ENCODE measurements at regions not wholly inside any gene's neighbourhood (a gene's known extent, or its start where the extent isn't known, plus 50 kb on each side); places are given as distances from the start of the nearest gene placed in this dataset.
A peak's percentile ranks its signal among the peaks of the same experiment; 100 is the strongest.

- no peaks in the 10 kb centered on the region for H3K27me3 ChIP-seq (ENCODE audit: control insufficient read depth, insufficient read depth, low read length)
- no peak for DNase-seq (ENCODE audit: low read depth)
- TF ChIP-seq CTCF (IDR thresholded peaks at IDR 0.05; ENCODE audit: insufficient read depth, low read length, poor library complexity, severe bottlenecking) = no peak
- H3K36me3 ChIP-seq (ENCODE audit: control insufficient read depth, insufficient read depth, low read length) = no peaks in the 10 kb centered on the region
- no peak overlapping the region for H3K4me3 ChIP-seq (ENCODE audit: low read depth, low read length)
Observed at GRCh38 chr1:106897976-106898375, 158.5 kb upstream of the PRMT6 start.

- H3K36me3 ChIP-seq (ENCODE audit: control insufficient read depth, insufficient read depth, low read length) = no peaks in the 10 kb centered on the region
- TF ChIP-seq CTCF (IDR thresholded peaks at IDR 0.05; ENCODE audit: insufficient read depth, low read length, poor library complexity, severe bottlenecking) = no peak
- H3K27me3 ChIP-seq (ENCODE audit: control insufficient read depth, insufficient read depth, low read length) = no peaks in the 10 kb centered on the region
- no peak for DNase-seq (ENCODE audit: low read depth)
- H3K4me3 ChIP-seq (ENCODE audit: low read depth, low read length) = no peak overlapping the region
Observed at GRCh38 chr1:106899644-106900043, 156.8 kb upstream of the PRMT6 start.

GRCh38 chr1:106907795-106908194, 148.7 kb upstream of the PRMT6 start:
- Histone ChIP-seq H3K4me3 (ENCODE audit: low read depth, low read length) (no peak overlapping the region), H3K27me3 (ENCODE audit: control insufficient read depth, insufficient read depth, low read length) (no peaks in the 10 kb centered on the region), H3K36me3 (ENCODE audit: control insufficient read depth, insufficient read depth, low read length) (no peaks in the 10 kb centered on the region)
- DNase-seq (ENCODE audit: low read depth) = no peak
- TF ChIP-seq CTCF (IDR thresholded peaks at IDR 0.05; ENCODE audit: insufficient read depth, low read length, poor library complexity, severe bottlenecking) = no peak

GRCh38 chr1:106908689-106909088, 147.8 kb upstream of the PRMT6 start:
- no peak for TF ChIP-seq CTCF (IDR thresholded peaks at IDR 0.05; ENCODE audit: insufficient read depth, low read length, poor library complexity, severe bottlenecking)
- no peak for DNase-seq (ENCODE audit: low read depth)
- Histone ChIP-seq H3K36me3 (ENCODE audit: control insufficient read depth, insufficient read depth, low read length) (no peaks in the 10 kb centered on the region), H3K27me3 (ENCODE audit: control insufficient read depth, insufficient read depth, low read length) (no peaks in the 10 kb centered on the region), H3K4me3 (ENCODE audit: low read depth, low read length) (no peak overlapping the region)

GRCh38 chr1:106910798-106911197, 145.7 kb upstream of the PRMT6 start:
- TF ChIP-seq CTCF (IDR thresholded peaks at IDR 0.05; ENCODE audit: insufficient read depth, low read length, poor library complexity, severe bottlenecking) = no peak
- no peak for DNase-seq (ENCODE audit: low read depth)
- no peaks in the 10 kb centered on the region for H3K27me3 ChIP-seq (ENCODE audit: control insufficient read depth, insufficient read depth, low read length)
- no peak overlapping the region for H3K4me3 ChIP-seq (ENCODE audit: low read depth, low read length)
- no peaks in the 10 kb centered on the region for H3K36me3 ChIP-seq (ENCODE audit: control insufficient read depth, insufficient read depth, low read length)

GRCh38 chr1:106912131-106912530, 144.3 kb upstream of the PRMT6 start:
- TF ChIP-seq CTCF (IDR thresholded peaks at IDR 0.05; ENCODE audit: insufficient read depth, low read length, poor library complexity, severe bottlenecking) = no peak
- H3K27me3 ChIP-seq (ENCODE audit: control insufficient read depth, insufficient read depth, low read length) = no peaks in the 10 kb centered on the region
- H3K4me3 ChIP-seq (ENCODE audit: low read depth, low read length) = no peak overlapping the region
- peak; percentile 35 for DNase-seq (ENCODE audit: low read depth)
- no peaks in the 10 kb centered on the region for H3K36me3 ChIP-seq (ENCODE audit: control insufficient read depth, insufficient read depth, low read length)
